Osteoblast (primary cell): ENCODE measurements at regions not wholly inside any gene's neighbourhood (a gene's known extent, or its start where the extent isn't known, plus 50 kb on each side); places are given as distances from the start of the nearest gene placed in this dataset.

Experiments
- DNase-seq: peaks from one replicate; pipeline ENCODE4 v3.0.0; 2011; ENCODE audit warnings: low spot score, mixed read lengths; ENCODE audit not compliant: insufficient read length; ENCODE audit errors: missing footprints
- H2AFZ ChIP-seq: 2 replicates; pipeline ENCODE4 v1.6.0; 2011; ENCODE audit warnings: mild to moderate bottlenecking, low read length
- H3K27ac ChIP-seq: 2 replicates; pipeline ENCODE4 v1.5.1; 2011; ENCODE audit warnings: mild to moderate bottlenecking, low read depth, low read length, moderate library complexity
- H3K27me3 ChIP-seq: 2 replicates; pipeline ENCODE4 v1.6.0; 2012; ENCODE audit warnings: mild to moderate bottlenecking, control low read depth, inconsistent platforms, low read length, moderate library complexity; ENCODE audit not compliant: insufficient read depth
- H3K36me3 ChIP-seq: 2 replicates; pipeline ENCODE4 v1.5.1; 2011; ENCODE audit warnings: mild to moderate bottlenecking, low read length, control low read depth, moderate library complexity; ENCODE audit not compliant: insufficient read depth
- H3K4me1 ChIP-seq: 2 replicates; pipeline ENCODE4 v1.5.1; 2011; ENCODE audit warnings: mild to moderate bottlenecking, low read length, control low read depth, moderate library complexity; ENCODE audit not compliant: insufficient read depth
- H3K4me2 ChIP-seq: 2 replicates; pipeline ENCODE4 v1.6.0; 2011; ENCODE audit warnings: mild to moderate bottlenecking, low read length; ENCODE audit not compliant: insufficient read depth
- H3K4me3 ChIP-seq: fragments of 200-600 bp; sonication (generic); 3 replicates; pipeline ENCODE4 v1.5.1; 2012; ENCODE audit warnings: mild to moderate bottlenecking, low read length, inconsistent platforms; ENCODE audit not compliant: insufficient read depth
- H3K79me2 ChIP-seq: 2 replicates; pipeline ENCODE4 v1.6.0; 2012; ENCODE audit warnings: mild to moderate bottlenecking, low read length, control low read depth, inconsistent platforms; ENCODE audit not compliant: insufficient read depth
- H3K9me3 ChIP-seq: 2 replicates; pipeline ENCODE4 v1.5.1; 2011; ENCODE audit warnings: low read depth, low read length, control low read depth
- H4K20me1 ChIP-seq: 2 replicates; pipeline ENCODE4 v1.6.0; 2012; ENCODE audit warnings: mild to moderate bottlenecking, low read length, control low read depth; ENCODE audit not compliant: insufficient read depth
- CTCF ChIP-seq: IDR thresholded peaks from 2 replicates; pipeline ENCODE4 v1.5.1; 2011; ENCODE audit warnings: mild to moderate bottlenecking, low read depth, low read length, moderate library complexity; ENCODE audit errors: extremely low read depth

- no peak overlapping the region for H3K27ac ChIP-seq
- H3K4me1 ChIP-seq: peaks cover 4% of the 10 kb centered on the region
- DNase-seq: peak; percentile 86
- no peaks in the 10 kb centered on the region for H3K27me3 ChIP-seq
- no peaks in the 10 kb centered on the region for H4K20me1 ChIP-seq
- H3K36me3 ChIP-seq: no peaks in the 10 kb centered on the region
- no peak overlapping the region for H2AFZ ChIP-seq
- no peaks in the 10 kb centered on the region for H3K79me2 ChIP-seq
- H3K4me3 ChIP-seq: no peak overlapping the region
- no peaks in the 10 kb centered on the region for H3K9me3 ChIP-seq
- TF ChIP-seq CTCF: no peak
- H3K4me2 ChIP-seq: no peak overlapping the region
These were observed 54.3 kb upstream of the STX16 start for GRCh38 chr20:58596750-58597248.

GRCh38 chr20:58596244-58596643 lies 54.8 kb upstream of the STX16 start:
- Histone ChIP-seq H3K9me3 (no peaks in the 10 kb centered on the region), H3K4me3 (no peak overlapping the region), H3K4me1 (peaks cover 4% of the 10 kb centered on the region), H3K27me3 (no peaks in the 10 kb centered on the region), H3K79me2 (no peaks in the 10 kb centered on the region), H3K4me2 (no peak overlapping the region), H3K27ac (no peak overlapping the region), H2AFZ (no peak overlapping the region), H4K20me1 (no peaks in the 10 kb centered on the region), H3K36me3 (no peaks in the 10 kb centered on the region)
- no peak for DNase-seq
- no peak for TF ChIP-seq CTCF

DNA sequence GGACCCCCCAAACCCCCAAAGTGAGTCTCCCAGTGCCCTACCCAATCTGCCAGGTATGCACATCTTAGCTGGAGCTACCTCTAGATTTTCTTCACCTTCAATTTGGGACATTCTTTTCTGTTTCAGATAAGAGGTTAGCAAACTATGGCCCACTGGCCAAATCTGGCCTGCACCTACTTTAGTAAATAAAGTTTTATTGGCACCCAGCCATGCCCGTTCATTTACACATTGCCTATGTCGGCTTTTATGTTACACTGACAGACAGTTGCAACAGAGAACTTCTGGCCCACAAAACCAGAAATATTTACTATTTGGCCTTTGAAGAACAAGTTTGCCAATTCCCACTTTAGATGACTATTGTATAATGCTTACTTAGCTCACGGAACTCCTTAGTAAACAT lies 55.9 kb upstream of the STX16 start:
- Histone ChIP-seq H4K20me1 (no peaks in the 10 kb centered on the region), H2AFZ (no peak overlapping the region), H3K36me3 (no peaks in the 10 kb centered on the region), H3K4me1 (peaks cover 4% of the 10 kb centered on the region), H3K79me2 (no peaks in the 10 kb centered on the region), H3K27ac (no peak overlapping the region), H3K4me3 (no peak overlapping the region), H3K27me3 (no peaks in the 10 kb centered on the region), H3K4me2 (no peak overlapping the region), H3K9me3 (no peaks in the 10 kb centered on the region)
- TF ChIP-seq CTCF: no peak
- DNase-seq: peak; percentile 11

- H4K20me1 ChIP-seq: no peaks in the 10 kb centered on the region
- H3K4me3 ChIP-seq: no peak overlapping the region
- peaks cover 4% of the 10 kb centered on the region for H3K4me1 ChIP-seq
- no peak overlapping the region for H3K27ac ChIP-seq
- H3K27me3 ChIP-seq: no peaks in the 10 kb centered on the region
- peak; percentile 63 for DNase-seq
- H2AFZ ChIP-seq: no peak overlapping the region
- no peak for TF ChIP-seq CTCF
- H3K9me3 ChIP-seq: no peaks in the 10 kb centered on the region
- no peaks in the 10 kb centered on the region for H3K36me3 ChIP-seq
- H3K4me2 ChIP-seq: no peak overlapping the region
- no peaks in the 10 kb centered on the region for H3K79me2 ChIP-seq
These were observed 57.0 kb upstream of the STX16 start for GRCh38 chr20:58593880-58594638.
